ENCODE measurements at regions not wholly inside any gene's neighbourhood (a gene's known extent, or its start where the extent isn't known, plus 50 kb on each side); places are given as distances from the start of the nearest gene placed in this dataset.

DNA sequence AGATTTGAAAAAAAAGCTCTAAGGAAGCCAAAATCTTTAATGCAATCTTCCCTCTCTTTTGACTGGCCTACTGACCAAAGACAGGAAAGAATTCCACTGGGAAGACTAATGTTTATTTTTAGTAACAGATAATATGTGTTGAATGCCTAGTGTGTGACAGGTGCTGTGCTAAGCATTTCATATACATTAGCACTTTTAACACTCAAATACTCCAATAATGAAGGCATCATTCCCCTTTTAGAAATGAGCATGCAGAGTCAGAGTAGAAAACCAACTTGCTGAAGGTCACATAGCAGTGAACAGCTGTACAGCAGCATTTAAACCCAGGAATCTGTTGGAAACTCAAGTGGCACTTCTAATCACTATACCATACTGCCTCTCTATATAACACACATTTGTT lies 170.6 kb downstream of the MINAR1 start:
- ChIA-PET POLR2A (ENCODE audit: partially characterized antibody) (no interaction called here), CTCF (ENCODE audit: partially characterized antibody) (interaction anchor here (0.7 to 2.8 kb wide), 5 partner anchors 10 to 249 kb away, joined by 3 to 13 read pairs (median 5); no protein-coding TSS in a partner anchor)
- H2BK20ac ChIP-seq (ENCODE audit: low read length): no peak overlapping the region
- no peak overlapping the region for H3K9ac ChIP-seq (replicated peaks in 1 of 4; ENCODE audit: extremely low read depth in 1 of 4, low read depth in 3 of 4, low read length in 3 of 4)
- no peak overlapping the region for H4K8ac ChIP-seq (ENCODE audit: extremely low read depth, insufficient read depth, low read length)
- no peak overlapping the region for H3K23ac ChIP-seq (ENCODE audit: insufficient read length)
- peaks cover 0 to 2% (median 0%) of the 10 kb centered on the region in 4 experiments; a peak in 1 of 7 replicates for H3K4me1 ChIP-seq (replicated peaks in 1 of 4; ENCODE audit: control insufficient read depth in 3 of 4, insufficient read depth in 4 of 4, low read length in 3 of 4)
- no peak overlapping the region for H2AK5ac ChIP-seq (ENCODE audit: low read depth, low read length)
- no peak overlapping the region for H3K4ac ChIP-seq (replicated peaks; ENCODE audit: insufficient read length, low read depth, low read length)
- no peaks in the 10 kb centered on the region; the same call in 1 of the 2 replicates for H3K23me2 ChIP-seq (ENCODE audit: low read depth, low read length)
- no peaks in the 10 kb centered on the region for H4K20me1 ChIP-seq (replicated peaks in 1 of 2; ENCODE audit: control insufficient read depth in 1 of 2, insufficient read depth in 2 of 2, low read length in 2 of 2)
- no peak overlapping the region for H3K4me3 ChIP-seq (ENCODE audit: extremely low read depth in 1 of 4, insufficient read depth in 2 of 4, low read depth in 3 of 4, low read length in 4 of 4)
- no peaks in the 10 kb centered on the region for H3K79me1 ChIP-seq (ENCODE audit: low read depth, low read length)
- H3K14ac ChIP-seq (ENCODE audit: insufficient read length): no peak overlapping the region
- no peak overlapping the region for H4K91ac ChIP-seq (replicated peaks; ENCODE audit: insufficient read length, low read length)
- no peak overlapping the region for H3K18ac ChIP-seq (ENCODE audit: extremely low read depth, low read length)
- no peaks in the 10 kb centered on the region for H3K36me3 ChIP-seq (ENCODE audit: control insufficient read depth in 2 of 4, insufficient read depth in 4 of 4, low read length in 3 of 4)
- DNase-seq (ENCODE audit: low read depth in 1 of 2, low spot score in 2 of 2) (no peak), FAIRE-seq (no peak)
- H3K79me2 ChIP-seq (ENCODE audit: control insufficient read depth in 1 of 2, insufficient read depth in 2 of 2, low read length in 2 of 2): no peaks in the 10 kb centered on the region
- peaks cover 0 to 3% (median 0%) of the 10 kb centered on the region in 4 experiments; a peak in 1 of 7 replicates for H3K27me3 ChIP-seq (replicated peaks in 1 of 4; ENCODE audit: control insufficient read depth in 3 of 4, extremely low read depth in 1 of 4, insufficient read depth in 3 of 4, low read length in 3 of 4)
- no peaks in the 10 kb centered on the region for H3K9me3 ChIP-seq (ENCODE audit: insufficient read depth in 2 of 2, low read depth in 1 of 2, low read length in 1 of 2)
- no peak overlapping the region for H3K27ac ChIP-seq (ENCODE audit: low read depth, low read length)
- H2BK12ac ChIP-seq (ENCODE audit: low read depth, low read length): no peak overlapping the region
- no peak overlapping the region for H3K56ac ChIP-seq (replicated peaks; ENCODE audit: insufficient read length, low read depth, low read length)
- no peak overlapping the region for H2BK120ac ChIP-seq (replicated peaks; ENCODE audit: low read depth, low read length)
- H4K5ac ChIP-seq (ENCODE audit: insufficient read length, low read depth, low read length): no peak overlapping the region
- H3K4me2 ChIP-seq (ENCODE audit: insufficient read depth in 1 of 2, low read depth in 2 of 2, low read length in 2 of 2): no peak overlapping the region
- no peak overlapping the region for H2AFZ ChIP-seq (ENCODE audit: low read length)
- H2BK15ac ChIP-seq (ENCODE audit: low read length): no peak overlapping the region
- no peak overlapping the region for H2BK5ac ChIP-seq (ENCODE audit: low read depth, low read length)
- TF ChIP-seq CEBPB (IDR thresholded peaks at IDR 0.05; ENCODE audit: low read depth, low read length) (no peak), CTBP2 (IDR thresholded peaks at IDR 0.05; ENCODE audit: borderline replicate concordance, insufficient read depth, insufficient read length, low read length) (no peak), JUN (IDR thresholded peaks at IDR 0.05; ENCODE audit: low read depth, low read length) (no peak), ASH2L (IDR thresholded peaks at IDR 0.05; ENCODE audit: low read length) (no peak), FOSL1 (IDR thresholded peaks at IDR 0.05; ENCODE audit: insufficient read depth, low read depth, low read length) (no peak), ZNF274 (IDR thresholded peaks at IDR 0.05; ENCODE audit: borderline replicate concordance, extremely low read depth, low read length) (no peak), TAF1 (IDR thresholded peaks at IDR 0.05; ENCODE audit: low read depth, low read length) (no peak), KDM1A (IDR thresholded peaks at IDR 0.05; ENCODE audit: borderline replicate concordance, low read length) (no peak), RXRA (IDR thresholded peaks at IDR 0.05; ENCODE audit: insufficient read depth, low read depth, low read length) (no peak), EP300 (IDR thresholded peaks at IDR 0.05; ENCODE audit: borderline replicate concordance in 1 of 2, low read depth in 2 of 2, low read length in 2 of 2) (no peak), SP1 (IDR thresholded peaks at IDR 0.05; ENCODE audit: low read depth, low read length) (no peak), EGR1 (IDR thresholded peaks at IDR 0.05; ENCODE audit: borderline replicate concordance, low read depth, low read length) (no peak), HDAC6 (IDR thresholded peaks at IDR 0.05; ENCODE audit: low read depth, low read length) (no peak), RAD21 (IDR thresholded peaks at IDR 0.05 in 1 of 2, conservative IDR thresholded peaks at IDR 0.05 in 1 of 2; ENCODE audit: low read depth in 2 of 2, low read length in 2 of 2) (no peak)
- TF ChIP-seq, protein P1, sequence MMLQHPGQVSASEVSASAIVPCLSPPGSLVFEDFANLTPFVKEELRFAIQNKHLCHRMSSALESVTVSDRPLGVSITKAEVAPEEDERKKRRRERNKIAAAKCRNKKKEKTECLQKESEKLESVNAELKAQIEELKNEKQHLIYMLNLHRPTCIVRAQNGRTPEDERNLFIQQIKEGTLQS (IDR thresholded peaks at IDR 0.05; ENCODE audit: insufficient read depth, low read depth, low read length): no peak

Measured in H1 (cell line).